ENCODE measurements at regions not wholly inside any gene's neighbourhood (a gene's known extent, or its start where the extent isn't known, plus 50 kb on each side); places are given as distances from the start of the nearest gene placed in this dataset.

DNA sequence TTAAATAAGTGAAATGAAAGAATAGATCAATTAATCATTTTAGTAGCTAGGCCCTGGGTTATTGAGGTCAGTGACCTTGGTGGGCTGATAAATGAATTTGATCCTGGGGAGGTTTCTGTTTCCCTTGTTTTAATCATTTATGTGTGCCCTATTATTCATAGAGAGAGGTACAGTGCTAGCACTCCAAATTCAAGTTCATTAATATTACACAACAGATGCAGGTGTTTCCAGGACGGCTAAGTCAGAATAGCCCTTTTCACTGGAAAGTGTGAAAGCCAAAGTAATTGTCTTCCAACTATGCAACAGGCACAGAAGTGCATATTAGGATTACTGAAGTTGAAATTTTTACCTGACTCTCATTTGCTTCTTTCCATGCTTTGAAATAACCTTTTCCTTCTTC is 61.7 kb upstream of the SGK1 start:
- DNase-seq = no peak

DNA sequence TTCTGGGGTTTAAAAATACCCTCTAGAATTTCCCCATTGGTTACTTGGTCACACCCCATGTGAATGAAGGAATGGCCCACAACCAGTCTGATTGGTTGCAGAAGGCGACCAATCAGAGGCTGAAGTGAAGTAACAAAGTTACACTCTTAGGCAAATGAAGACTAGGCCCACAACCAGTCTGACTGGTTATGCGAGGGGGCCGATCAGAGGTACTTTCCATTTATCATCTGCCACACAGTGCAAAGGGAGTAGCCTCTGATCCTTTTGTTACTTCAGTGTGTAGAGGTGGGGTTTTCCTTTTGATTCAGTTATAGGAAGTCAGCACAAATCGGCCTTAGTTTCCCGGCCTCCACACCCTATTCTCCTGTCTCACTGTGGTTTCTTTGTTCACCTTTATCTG is 61.2 kb upstream of the SGK1 start:
- no peak for DNase-seq

- DNase-seq = no peak
These were observed 60.5 kb upstream of the SGK1 start for GRCh38 chr6:134378426-134378825.

GRCh38 chr6:134376785-134377184 is 58.9 kb upstream of the SGK1 start:
- no peak for DNase-seq

- DNase-seq = no peak
These were observed 57.3 kb upstream of the SGK1 start for GRCh38 chr6:134375220-134375580.

DNA sequence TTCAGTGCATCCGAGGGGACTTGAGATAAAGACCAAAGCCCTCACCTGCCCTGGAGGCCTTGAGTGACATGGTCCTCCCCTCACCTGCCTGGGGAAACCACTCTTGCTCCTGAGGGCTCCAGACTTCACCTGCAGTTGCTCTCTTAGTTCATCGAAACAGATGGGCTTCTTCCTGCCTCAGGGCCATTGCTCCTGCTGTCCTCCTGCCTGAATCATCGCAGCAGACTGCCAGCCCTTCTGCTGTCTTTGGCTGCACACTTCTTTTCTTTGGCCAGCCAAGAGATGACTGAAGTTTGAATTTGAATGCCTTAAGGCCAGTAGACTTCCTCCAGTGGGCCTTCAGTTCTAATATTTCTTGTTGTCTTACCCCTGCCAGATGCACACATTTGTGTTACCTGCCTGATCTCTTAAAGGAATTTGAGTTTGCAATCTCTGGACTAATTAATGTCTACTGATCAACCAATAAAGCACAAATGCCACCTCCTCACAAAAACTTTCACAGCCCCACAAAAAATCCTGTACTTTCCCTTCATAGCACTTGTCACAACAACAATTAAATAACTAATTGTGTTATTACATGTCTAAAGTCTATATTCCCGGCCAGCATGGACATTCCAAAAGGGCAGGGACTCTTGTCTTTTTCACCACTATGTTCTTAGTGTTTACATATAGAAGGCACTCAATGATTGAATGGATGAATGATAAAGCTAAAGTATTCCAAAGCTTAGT is 56.7 kb upstream of the SGK1 start:
- no peak for DNase-seq

DNA sequence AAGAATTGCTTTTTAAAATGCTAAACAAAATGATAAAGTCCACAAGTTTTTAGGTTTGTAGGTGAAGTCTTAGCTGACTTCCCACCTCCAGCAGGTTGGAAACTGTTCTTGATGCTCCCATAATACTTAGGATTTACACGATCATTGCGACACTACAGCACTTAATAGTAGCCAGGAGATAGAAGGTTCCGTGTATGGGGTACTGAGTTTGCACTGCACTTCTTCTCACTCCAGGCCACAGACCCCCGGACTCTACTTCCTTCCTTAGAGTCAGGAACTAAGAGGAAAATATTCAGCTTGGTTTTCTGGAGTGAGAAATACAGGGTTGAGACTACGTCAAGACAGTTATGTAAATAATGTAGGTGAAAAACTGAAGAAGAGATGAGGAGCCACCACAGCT is 56.1 kb upstream of the SGK1 start:
- no peak for DNase-seq

DNA sequence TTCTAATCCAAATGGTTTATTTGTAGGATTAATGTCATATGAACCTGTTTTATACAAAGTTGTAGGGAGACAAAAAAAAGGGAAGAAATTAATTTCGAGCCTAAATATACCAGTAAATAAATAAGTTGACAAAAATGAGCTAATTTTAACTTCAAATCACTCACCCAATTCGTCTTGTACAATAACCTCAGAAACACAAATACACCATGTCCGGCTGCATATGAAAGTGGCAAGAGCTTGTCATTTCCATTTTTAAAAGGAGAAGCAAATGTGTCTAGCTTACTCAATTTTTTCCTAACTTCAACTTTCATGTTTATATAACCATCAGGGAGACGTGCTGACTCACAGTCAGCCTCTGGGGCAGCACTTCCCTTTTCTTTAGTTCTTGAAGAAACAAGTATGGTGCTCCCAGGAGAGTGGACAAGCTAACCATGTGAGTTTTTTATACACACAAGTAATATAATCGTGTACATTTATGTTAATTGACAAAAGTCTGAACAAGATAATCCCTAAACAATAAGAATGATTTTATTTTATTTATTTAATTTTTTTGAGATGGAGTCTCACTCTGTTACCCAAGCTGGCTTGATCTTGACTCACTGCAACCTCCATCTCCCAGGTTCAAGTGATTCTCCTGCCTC is 55.5 kb upstream of the SGK1 start:
- DNase-seq = no peak

DNA sequence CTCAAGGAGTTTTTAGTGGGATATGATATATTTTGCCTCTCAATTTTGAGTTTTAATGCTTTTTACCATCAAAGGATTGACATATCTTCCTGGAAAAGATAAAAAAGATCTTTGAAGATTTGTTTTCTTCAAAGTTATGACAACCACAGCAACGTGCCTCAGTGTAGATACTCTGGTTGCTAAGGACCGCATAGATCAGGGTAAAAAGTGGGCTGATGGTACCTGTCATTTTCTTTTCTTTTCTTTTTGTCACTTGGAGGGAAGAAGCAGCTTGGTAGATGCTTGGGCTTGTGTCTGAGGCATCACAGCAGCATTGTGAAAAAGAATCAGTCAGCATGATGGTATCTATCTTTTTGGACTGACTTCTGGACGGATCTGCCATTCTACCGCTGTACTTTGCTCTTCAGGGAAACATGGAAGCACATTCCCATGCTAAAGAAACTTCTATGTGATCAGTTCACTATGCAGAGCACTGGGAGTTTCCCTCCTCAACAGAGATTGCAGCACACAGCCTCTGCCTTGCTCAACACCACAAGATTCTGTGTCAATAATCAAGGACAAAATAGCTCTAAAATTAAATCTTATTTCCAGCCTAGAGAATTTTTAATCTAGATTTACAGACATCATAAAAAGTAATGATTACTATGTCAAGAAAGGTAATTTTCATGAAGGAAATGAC is 54.8 kb upstream of the SGK1 start:
- no peak for DNase-seq

- no peak for DNase-seq
These were observed 50.8 kb upstream of the SGK1 start for GRCh38 chr6:134368670-134369069.
